Fibroblast of the aortic adventitia (primary cell): ENCODE measurements at regions not wholly inside any gene's neighbourhood (a gene's known extent, or its start where the extent isn't known, plus 50 kb on each side); places are given as distances from the start of the nearest gene placed in this dataset.

Experiments
- DNase-seq: peaks from one replicate; pipeline ENCODE4 v3.0.0-alpha.2; 2010; ENCODE audit warnings: low read depth
- H3K4me3 ChIP-seq: 2 replicates; pipeline ENCODE4 v1.5.1; 2011; ENCODE audit warnings: low read depth, mild to moderate bottlenecking, control low read depth, low read length, moderate library complexity
- CTCF ChIP-seq: IDR thresholded peaks from 2 replicates; pipeline ENCODE4 v1.5.1; 2011; ENCODE audit warnings: mild to moderate bottlenecking, low read length, control low read depth, inconsistent platforms; ENCODE audit not compliant: insufficient read depth

- no peak overlapping the region for H3K4me3 ChIP-seq
- no peak for DNase-seq
- TF ChIP-seq CTCF = no peak
Observed at GRCh38 chr10:83432261-83433045, 706.9 kb upstream of the GHITM start.

GRCh38 chr10:83433705-83434104 lies 705.6 kb upstream of the GHITM start:
- H3K4me3 ChIP-seq = no peak overlapping the region
- no peak for DNase-seq
- TF ChIP-seq CTCF = no peak

GRCh38 chr10:83448013-83448412 lies 691.3 kb upstream of the GHITM start:
- no peak for DNase-seq
- H3K4me3 ChIP-seq = no peak overlapping the region
- no peak for TF ChIP-seq CTCF

- no peak for DNase-seq
- no peak for TF ChIP-seq CTCF
Observed at GRCh38 chr10:83458611-83459010, 680.7 kb upstream of the GHITM start.

GRCh38 chr10:83459124-83459523 lies 680.2 kb upstream of the GHITM start:
- H3K4me3 ChIP-seq = no peak overlapping the region
- TF ChIP-seq CTCF = no peak
- DNase-seq = no peak

More at GRCh38 chr10:83458611-83459010, 680.7 kb upstream of the GHITM start:
- no peak overlapping the region for H3K4me3 ChIP-seq

GRCh38 chr10:83469728-83470331 lies 669.5 kb upstream of the GHITM start:
- DNase-seq = no peak
- H3K4me3 ChIP-seq = no peak overlapping the region
- TF ChIP-seq CTCF = no peak
